CD14-positive monocyte (primary cell): ENCODE measurements at regions not wholly inside any gene's neighbourhood (a gene's known extent, or its start where the extent isn't known, plus 50 kb on each side); places are given as distances from the start of the nearest gene placed in this dataset.

Experiments used
- DNase-seq, 3 donors: peaks; one replicate each; pipeline ENCODE4 v3.0.0-alpha.2; 2011 to 2022
- H2AFZ ChIP-seq: 2 replicates; pipeline ENCODE4 v1.6.0; 2012; ENCODE audit warnings: mild to moderate bottlenecking, low read depth, low read length, inconsistent platforms; ENCODE audit not compliant: insufficient read depth, poor library complexity, severe bottlenecking
- H3K27ac ChIP-seq, 2 donors: 1 replicate in 1 of 2; 2 replicates in 1 of 2; pipeline ENCODE4 v1.5.1; 2012 to 2013; ENCODE audit warnings: low read length in 2 of 2, control low read depth in 1 of 2, inconsistent platforms in 1 of 2, low read depth in 1 of 2, mild to moderate bottlenecking in 1 of 2
- H3K27me3 ChIP-seq, 2 donors: one replicate each; pipeline versions ENCODE4 v1.6.0 to v1.6.1; 2011 to 2013; ENCODE audit warnings: low read length in 2 of 2; ENCODE audit not compliant: control insufficient read depth in 2 of 2, insufficient read depth in 2 of 2
- H3K36me3 ChIP-seq, 2 donors: replicated peaks in 1 of 2; 1 replicate in 1 of 2; 2 replicates in 1 of 2; pipeline versions ENCODE4 v1.5.1 to v1.6.1; 2012 to 2013; ENCODE audit warnings: low read length in 2 of 2, control low read depth in 1 of 2, inconsistent platforms in 1 of 2, mild to moderate bottlenecking in 1 of 2; ENCODE audit not compliant: insufficient read depth in 2 of 2, control insufficient read depth in 1 of 2
- H3K4me1 ChIP-seq, 2 donors: 1 replicate in 1 of 2; 2 replicates in 1 of 2; pipeline versions ENCODE4 v1.5.1 to v1.6.1; 2012 to 2013; ENCODE audit warnings: low read length in 2 of 2, control low read depth in 1 of 2, inconsistent platforms in 1 of 2, mild to moderate bottlenecking in 1 of 2, moderate library complexity in 1 of 2; ENCODE audit not compliant: insufficient read depth in 2 of 2, control insufficient read depth in 1 of 2
- H3K4me2 ChIP-seq: replicated peaks from 2 replicates; pipeline ENCODE3; 2012; ENCODE audit warnings: low read length, moderate library complexity, mild to moderate bottlenecking; ENCODE audit not compliant: poor library complexity, severe bottlenecking; ENCODE audit errors: extremely low read depth
- H3K4me3 ChIP-seq, 3 experiments: fragments of 200-600 bp in 1 of 3; sonication (generic) in 1 of 3; replicated peaks in 1 of 3; 1 replicate in 2 of 3; 2 replicates in 1 of 3; pipeline ENCODE4 v1.5.1; 2011 to 2013; ENCODE audit warnings: low read length in 3 of 3, mild to moderate bottlenecking in 3 of 3, control low read depth in 2 of 3, low read depth in 2 of 3, inconsistent platforms in 1 of 3, moderate library complexity in 1 of 3
- H3K79me2 ChIP-seq: 2 replicates; pipeline ENCODE4 v1.6.0; 2012; ENCODE audit warnings: mild to moderate bottlenecking, control low read depth, inconsistent platforms, low read length, moderate library complexity; ENCODE audit not compliant: insufficient read depth
- H3K9ac ChIP-seq: 2 replicates; pipeline ENCODE4 v1.6.0; 2017; ENCODE audit warnings: low read length, mild to moderate bottlenecking; ENCODE audit not compliant: insufficient read depth, poor library complexity, severe bottlenecking
- H3K9me3 ChIP-seq, 2 donors: replicated peaks in 1 of 2; 1 replicate in 1 of 2; 2 replicates in 1 of 2; pipeline versions ENCODE4 v1.5.1 to v1.6.1; 2012 to 2013; ENCODE audit warnings: low read length in 2 of 2, control low read depth in 1 of 2; ENCODE audit not compliant: control insufficient read depth in 1 of 2, insufficient read depth in 1 of 2
- H4K20me1 ChIP-seq: 2 replicates; pipeline ENCODE4 v1.6.0; 2012; ENCODE audit warnings: mild to moderate bottlenecking, low read length, control low read depth, moderate library complexity; ENCODE audit not compliant: insufficient read depth
- H3K27ac Mint-ChIP-seq, 7 donors: one replicate each; pipeline ENCODE4 v1.8.0; 2020; ENCODE audit warnings: mild to moderate bottlenecking in 7 of 7, mixed read lengths in 7 of 7, moderate library complexity in 6 of 7, inconsistent platforms in 2 of 7
- H3K27me3 Mint-ChIP-seq, 3 donors: one replicate each; pipeline ENCODE4 v1.8.0; 2021 to 2022; ENCODE audit warnings: low read depth in 3 of 3, mild to moderate bottlenecking in 3 of 3, mixed read lengths in 3 of 3, moderate library complexity in 3 of 3, inconsistent platforms in 1 of 3
- H3K36me3 Mint-ChIP-seq, 2 donors: one replicate each; pipeline ENCODE4 v1.8.0; 2020; ENCODE audit warnings: mixed read lengths in 2 of 2, inconsistent platforms in 1 of 2, mild to moderate bottlenecking in 1 of 2
- H3K4me1 Mint-ChIP-seq: one replicate; pipeline ENCODE4 v1.8.0; 2020; ENCODE audit warnings: mild to moderate bottlenecking, mixed read lengths
- H3K4me3 Mint-ChIP-seq, 2 donors: one replicate each; pipeline ENCODE4 v1.8.0; 2020; ENCODE audit warnings: mild to moderate bottlenecking in 2 of 2, mixed read lengths in 2 of 2, moderate library complexity in 1 of 2
- H3K9me3 Mint-ChIP-seq, 7 donors: one replicate each; pipeline ENCODE4 v1.8.0; 2020 to 2022; ENCODE audit warnings: mixed read lengths in 7 of 7, mild to moderate bottlenecking in 6 of 7, moderate library complexity in 6 of 7, inconsistent platforms in 2 of 7
- CTCF ChIP-seq: fragments of 200-600 bp; IDR thresholded peaks from one replicate; pipeline ENCODE4 v1.8.0; 2022; ENCODE audit warnings: antibody characterized with exemption, mild to moderate bottlenecking
- WGBS: methylation state at CpG from one replicate; pipeline ENCODE4 v1.1.5; 2013; ENCODE audit warnings: missing lambda C conversion rate; ENCODE audit not compliant: insufficient coverage; 5-methylcytosine and 5-hydroxymethylcytosine counted together
- intact Hi-C, 2 donors: fragments of 100-400 bp; cut with micrococcal nuclease; formaldehyde crosslinking; loops; one replicate each; pipeline versions ENCODE4 v1.15.0 to v1.15.1; 2023

- peaks cover 26% of the 10 kb centered on the region for H3K4me1 Mint-ChIP-seq
These were observed 65.0 kb upstream of the CCN6 start for GRCh38 chr6:111988926-111989325.

GRCh38 chr6:111989743-111990142 lies 64.2 kb upstream of the CCN6 start:
- Histone ChIP-seq H3K79me2 (no peaks in the 10 kb centered on the region), H3K4me3 (no peak overlapping the region), H3K9ac (no peak overlapping the region), H3K27me3 (no peaks in the 10 kb centered on the region), H3K4me1 (peaks cover 16 to 22% of the 10 kb centered on the region in 2 donors), H2AFZ (no peak overlapping the region), H4K20me1 (no peaks in the 10 kb centered on the region), H3K36me3 (no peaks in the 10 kb centered on the region), H3K4me2 (no peak overlapping the region), H3K9me3 (no peaks in the 10 kb centered on the region), H3K27ac (no peak overlapping the region)
- 90% methylated on average over 1 of the region's 2 CpGs for WGBS
- Mint-ChIP-seq H3K27me3 (peaks cover 0 to 2% (median 2%) of the 10 kb centered on the region in 3 donors), H3K27ac (no peak overlapping the region), H3K36me3 (no peaks in the 10 kb centered on the region), H3K4me3 (no peak overlapping the region), H3K4me1 (peaks cover 32% of the 10 kb centered on the region), H3K9me3 (peaks cover 0 to 5% (median 0%) of the 10 kb centered on the region in 7 donors)
- no peak for TF ChIP-seq CTCF
- intact Hi-C loops, result loop anchor here (5.0 to 10.0 kb wide), 3 partner anchors 37 to 72 kb away; no protein-coding TSS in a partner anchor
- DNase-seq, result no peak

More at GRCh38 chr6:111988926-111989325, 65.0 kb upstream of the CCN6 start:
- H3K27ac Mint-ChIP-seq, result no peak overlapping the region
- DNase-seq, result no peak
- Histone ChIP-seq H3K36me3 (no peaks in the 10 kb centered on the region), H3K9me3 (no peaks in the 10 kb centered on the region), H3K4me2 (no peak overlapping the region), H3K9ac (no peak overlapping the region), H3K4me3 (no peak overlapping the region), H2AFZ (no peak overlapping the region), H4K20me1 (no peaks in the 10 kb centered on the region), H3K4me1 (peaks cover 16% of the 10 kb centered on the region in 2 donors), H3K27ac (no peak overlapping the region), H3K79me2 (no peaks in the 10 kb centered on the region), H3K27me3 (no peaks in the 10 kb centered on the region)
- H3K36me3 Mint-ChIP-seq, result no peaks in the 10 kb centered on the region
- intact Hi-C loops, result loop anchor here in 1 of 2 donors (5.0 kb wide), 1 partner anchor 37 kb away; no protein-coding TSS in a partner anchor
- H3K27me3 Mint-ChIP-seq, result peaks cover 0 to 2% (median 2%) of the 10 kb centered on the region in 3 donors
- WGBS, result 100% methylated on average over 1 of the region's 2 CpGs
- peaks cover 0 to 5% (median 0%) of the 10 kb centered on the region in 7 donors for H3K9me3 Mint-ChIP-seq
- no peak overlapping the region for H3K4me3 Mint-ChIP-seq
- no peak for TF ChIP-seq CTCF
